ENCODE measurements at regions not wholly inside any gene's neighbourhood (a gene's known extent, or its start where the extent isn't known, plus 50 kb on each side); places are given as distances from the start of the nearest gene placed in this dataset.

DNA sequence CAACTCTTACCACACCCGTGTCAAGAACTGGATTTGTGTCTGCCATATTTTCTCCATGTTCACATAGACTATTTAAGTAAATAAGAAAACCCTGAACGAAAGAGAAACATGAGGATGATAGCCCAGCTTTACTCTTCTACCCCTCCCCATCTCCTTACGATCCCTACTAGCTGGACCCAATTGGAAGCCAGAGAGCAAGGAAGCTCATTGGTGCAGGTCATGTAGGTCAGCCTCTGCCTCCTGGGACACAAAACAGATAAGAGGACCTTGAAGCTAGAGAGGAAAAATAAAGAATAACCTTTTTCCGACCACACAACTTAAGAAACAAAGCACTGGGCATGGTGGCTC, 124.6 kb upstream of the ATF7IP start:
- TF ChIP-seq, protein P1, sequence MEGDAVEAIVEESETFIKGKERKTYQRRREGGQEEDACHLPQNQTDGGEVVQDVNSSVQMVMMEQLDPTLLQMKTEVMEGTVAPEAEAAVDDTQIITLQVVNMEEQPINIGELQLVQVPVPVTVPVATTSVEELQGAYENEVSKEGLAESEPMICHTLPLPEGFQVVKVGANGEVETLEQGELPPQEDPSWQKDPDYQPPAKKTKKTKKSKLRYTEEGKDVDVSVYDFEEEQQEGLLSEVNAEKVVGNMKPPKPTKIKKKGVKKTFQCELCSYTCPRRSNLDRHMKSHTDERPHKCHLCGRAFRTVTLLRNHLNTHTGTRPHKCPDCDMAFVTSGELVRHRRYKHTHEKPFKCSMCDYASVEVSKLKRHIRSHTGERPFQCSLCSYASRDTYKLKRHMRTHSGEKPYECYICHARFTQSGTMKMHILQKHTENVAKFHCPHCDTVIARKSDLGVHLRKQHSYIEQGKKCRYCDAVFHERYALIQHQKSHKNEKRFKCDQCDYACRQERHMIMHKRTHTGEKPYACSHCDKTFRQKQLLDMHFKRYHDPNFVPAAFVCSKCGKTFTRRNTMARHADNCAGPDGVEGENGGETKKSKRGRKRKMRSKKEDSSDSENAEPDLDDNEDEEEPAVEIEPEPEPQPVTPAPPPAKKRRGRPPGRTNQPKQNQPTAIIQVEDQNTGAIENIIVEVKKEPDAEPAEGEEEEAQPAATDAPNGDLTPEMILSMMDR (IDR thresholded peaks at IDR 0.05 in 4 of 5, conservative IDR thresholded peaks at IDR 0.05 in 1 of 5) = no peak
- no peak for TF ChIP-seq POLR2A (IDR thresholded peaks at IDR 0.05)
